Activated T-cell treated with anti-CD3 and anti-CD28 coated beads, Interleukin-2, amount 50 U/mL, for 72 hours (primary cell): ENCODE measurements at regions not wholly inside any gene's neighbourhood (a gene's known extent, or its start where the extent isn't known, plus 50 kb on each side); places are given as distances from the start of the nearest gene placed in this dataset.
"Not testable (repeated sequence)": the region's sequence is repeated elsewhere in the genome, so short reads cannot be mapped to it uniquely, and the experiment has no call there.

Experiments used
- ATAC-seq, 2 donors: fragments of 150-1000 bp; cut with Tn5 transposase; replicated peaks in 1 of 2; 2 replicates each; pipeline ENCODE4 v1.10.0; 2021; ENCODE audit warnings: moderate library complexity in 2 of 2, mild to moderate bottlenecking in 1 of 2
- DNase-seq, 2 donors: peaks; one replicate each; pipeline ENCODE4 v3.0.0; 2021 to 2022; ENCODE audit warnings: mixed read lengths in 1 of 2
- H3K27ac Mint-ChIP-seq: one replicate; pipeline ENCODE4 v1.8.0; 2022; ENCODE audit warnings: mild to moderate bottlenecking, moderate library complexity, mixed read lengths
- H3K27me3 Mint-ChIP-seq: one replicate; pipeline ENCODE4 v1.8.0; 2022; ENCODE audit warnings: low read depth, mixed read lengths
- H3K36me3 Mint-ChIP-seq, 2 donors: one replicate each; pipeline ENCODE4 v1.8.0; 2022; ENCODE audit warnings: mixed read lengths in 2 of 2, mild to moderate bottlenecking in 1 of 2; ENCODE audit not compliant: insufficient read depth in 2 of 2
- H3K4me1 Mint-ChIP-seq: one replicate; pipeline ENCODE4 v1.8.0; 2022; ENCODE audit warnings: low read depth, mixed read lengths
- H3K4me3 Mint-ChIP-seq, 2 donors: one replicate each; pipeline ENCODE4 v1.8.0; 2022; ENCODE audit warnings: mild to moderate bottlenecking in 2 of 2, mixed read lengths in 2 of 2, moderate library complexity in 2 of 2
- H3K9me3 Mint-ChIP-seq, 2 donors: one replicate each; pipeline ENCODE4 v1.8.0; 2022; ENCODE audit warnings: mixed read lengths in 2 of 2

GRCh38 chr3:84299329-84299728, 659.5 kb upstream of the CADM2 start:
- H3K36me3 Mint-ChIP-seq, result no peaks in the 10 kb centered on the region
- peaks cover 3 to 4% of the 10 kb centered on the region in 2 donors for H3K9me3 Mint-ChIP-seq
- H3K4me3 Mint-ChIP-seq, result no peak overlapping the region
- no peak for ATAC-seq
- H3K27me3 Mint-ChIP-seq, result no peaks in the 10 kb centered on the region
- H3K27ac Mint-ChIP-seq, result no peak overlapping the region
- DNase-seq, result no peak
- H3K4me1 Mint-ChIP-seq, result no peaks in the 10 kb centered on the region

- no peak overlapping the region for H3K27ac Mint-ChIP-seq
- H3K27me3 Mint-ChIP-seq, result no peaks in the 10 kb centered on the region
- peaks cover 2 to 4% of the 10 kb centered on the region in 2 donors for H3K9me3 Mint-ChIP-seq
Observed at GRCh38 chr3:84304214-84304613, 654.6 kb upstream of the CADM2 start.

GRCh38 chr3:84307339-84307738, 651.5 kb upstream of the CADM2 start:
- no peaks in the 10 kb centered on the region for H3K36me3 Mint-ChIP-seq
- H3K27me3 Mint-ChIP-seq, result no peaks in the 10 kb centered on the region
- no peak for DNase-seq
- H3K4me3 Mint-ChIP-seq, result no peak overlapping the region
- ATAC-seq, result no peak
- no peak overlapping the region for H3K27ac Mint-ChIP-seq
- H3K4me1 Mint-ChIP-seq, result no peaks in the 10 kb centered on the region
- H3K9me3 Mint-ChIP-seq, result peaks cover 2 to 4% of the 10 kb centered on the region in 2 donors

More at GRCh38 chr3:84304214-84304613, 654.6 kb upstream of the CADM2 start:
- Mint-ChIP-seq H3K36me3 (no peaks in the 10 kb centered on the region), H3K4me1 (no peaks in the 10 kb centered on the region), H3K4me3 (no peak overlapping the region)
- ATAC-seq (no peak), DNase-seq (no peak)

- Mint-ChIP-seq H3K36me3 (no peaks in the 10 kb centered on the region), H3K4me1 (no peaks in the 10 kb centered on the region), H3K4me3 (no peak overlapping the region), H3K27ac (no peak overlapping the region), H3K9me3 (peaks cover 0 to 2% of the 10 kb centered on the region in 2 donors), H3K27me3 (no peaks in the 10 kb centered on the region)
- ATAC-seq (no peak), DNase-seq (no peak)
Observed at GRCh38 chr3:84308379-84308778, 650.4 kb upstream of the CADM2 start.

GRCh38 chr3:84318273-84318809, 640.4 kb upstream of the CADM2 start:
- Mint-ChIP-seq H3K27ac (no peak overlapping the region), H3K4me1 (no peaks in the 10 kb centered on the region), H3K9me3 (peaks cover 6 to 12% of the 10 kb centered on the region in 2 donors), H3K36me3 (no peaks in the 10 kb centered on the region), H3K27me3 (no peaks in the 10 kb centered on the region), H3K4me3 (no peak overlapping the region)
- ATAC-seq (no peak), DNase-seq (no peak)

- peaks cover 9 to 12% of the 10 kb centered on the region in 2 donors for H3K9me3 Mint-ChIP-seq
- H3K4me1 Mint-ChIP-seq, H3K36me3 Mint-ChIP-seq: not testable (repeated sequence)
Observed at GRCh38 chr3:84365563-84366278, 593.1 kb upstream of the CADM2 start.

More at GRCh38 chr3:84365563-84366278, 593.1 kb upstream of the CADM2 start:
- not testable (repeated sequence) for DNase-seq, H3K4me3 Mint-ChIP-seq, H3K27me3 Mint-ChIP-seq, ATAC-seq, H3K27ac Mint-ChIP-seq
